ENCODE measurements at regions not wholly inside any gene's neighbourhood (a gene's known extent, or its start where the extent isn't known, plus 50 kb on each side); places are given as distances from the start of the nearest gene placed in this dataset.
"Not testable (repeated sequence)": the region's sequence is repeated elsewhere in the genome, so short reads cannot be mapped to it uniquely, and the experiment has no call there.

DNA sequence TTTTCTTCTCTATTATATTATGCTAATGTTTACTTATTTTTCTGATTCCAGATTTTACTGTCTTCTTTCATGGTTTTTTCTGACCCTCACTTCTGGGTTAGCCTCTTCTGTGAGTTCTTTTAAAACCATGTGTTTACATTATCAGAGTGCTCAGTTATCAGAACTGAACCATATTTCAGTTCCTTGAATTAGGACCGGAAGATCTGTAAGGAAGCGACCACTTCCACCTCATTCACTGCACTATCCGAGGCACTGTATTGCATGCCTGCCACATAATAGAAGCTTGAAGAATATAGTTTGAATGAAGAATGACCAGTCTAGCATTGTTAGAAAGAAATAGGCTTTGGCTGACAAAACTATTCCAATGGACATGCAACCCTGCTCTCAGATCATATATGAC is 281.0 kb upstream of the DEPDC1 start:
- in situ Hi-C loops (cut with HindIII; ENCODE audit: low sequenced_read_pairs), result no loop called here

DNA sequence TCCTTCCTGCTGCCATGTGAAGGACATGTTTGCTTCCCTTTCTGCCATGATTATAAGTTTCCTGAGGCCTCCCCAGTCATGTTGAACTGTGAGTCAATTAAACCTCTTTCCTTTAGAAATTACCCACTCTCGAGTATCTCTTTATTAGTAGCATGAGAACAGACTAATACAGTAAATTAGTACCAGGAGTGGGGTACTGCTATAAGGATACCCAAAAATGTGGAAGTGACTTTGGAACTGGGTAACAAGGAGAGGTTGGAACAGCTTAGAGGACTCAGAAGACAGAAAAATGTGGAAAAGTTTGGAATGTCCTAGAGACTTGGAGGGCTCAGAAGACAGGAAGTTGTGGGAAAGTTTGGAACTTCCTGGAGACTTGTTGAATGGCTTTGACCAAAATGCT is 283.0 kb upstream of the DEPDC1 start:
- in situ Hi-C loops (cut with HindIII; ENCODE audit: low sequenced_read_pairs), result not testable (repeated sequence)

GRCh38 chr1:68780919-68781318 is 284.0 kb upstream of the DEPDC1 start:
- in situ Hi-C loops (cut with HindIII; ENCODE audit: low sequenced_read_pairs), result no loop called here

GRCh38 chr1:68782890-68783289 is 286.0 kb upstream of the DEPDC1 start:
- in situ Hi-C loops (cut with HindIII; ENCODE audit: low sequenced_read_pairs), result no loop called here

- in situ Hi-C loops (cut with HindIII; ENCODE audit: low sequenced_read_pairs), result no loop called here
Observed at GRCh38 chr1:68785328-68785727, 288.4 kb upstream of the DEPDC1 start.

GRCh38 chr1:68788762-68789161 is 291.9 kb upstream of the DEPDC1 start:
- in situ Hi-C loops (cut with HindIII; ENCODE audit: low sequenced_read_pairs), result no loop called here

DNA sequence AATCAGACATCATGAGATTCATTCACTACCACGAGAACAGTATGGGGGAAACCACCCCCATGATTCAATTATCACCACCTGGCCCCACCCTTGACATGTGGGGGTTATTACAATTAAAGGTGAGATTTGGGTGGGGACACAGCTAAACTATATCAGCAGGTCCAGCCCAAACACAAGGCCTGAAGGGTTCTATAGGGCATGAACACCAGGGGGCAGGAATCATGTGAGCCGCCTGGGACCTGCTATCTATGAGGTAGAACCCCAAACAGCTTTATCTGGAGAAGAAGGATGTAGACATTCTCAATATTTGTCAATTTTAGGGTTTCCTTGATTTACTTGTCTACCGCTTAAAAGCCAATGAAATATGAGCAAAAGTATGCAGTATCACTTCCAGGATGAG is 294.9 kb upstream of the DEPDC1 start:
- in situ Hi-C loops (cut with HindIII; ENCODE audit: low sequenced_read_pairs), result no loop called here

- in situ Hi-C loops (cut with HindIII; ENCODE audit: low sequenced_read_pairs), result no loop called here
Observed at GRCh38 chr1:68795956-68796355, 299.1 kb upstream of the DEPDC1 start.

GRCh38 chr1:68796888-68797287 is 300.0 kb upstream of the DEPDC1 start:
- in situ Hi-C loops (cut with HindIII; ENCODE audit: low sequenced_read_pairs), result no loop called here

DNA sequence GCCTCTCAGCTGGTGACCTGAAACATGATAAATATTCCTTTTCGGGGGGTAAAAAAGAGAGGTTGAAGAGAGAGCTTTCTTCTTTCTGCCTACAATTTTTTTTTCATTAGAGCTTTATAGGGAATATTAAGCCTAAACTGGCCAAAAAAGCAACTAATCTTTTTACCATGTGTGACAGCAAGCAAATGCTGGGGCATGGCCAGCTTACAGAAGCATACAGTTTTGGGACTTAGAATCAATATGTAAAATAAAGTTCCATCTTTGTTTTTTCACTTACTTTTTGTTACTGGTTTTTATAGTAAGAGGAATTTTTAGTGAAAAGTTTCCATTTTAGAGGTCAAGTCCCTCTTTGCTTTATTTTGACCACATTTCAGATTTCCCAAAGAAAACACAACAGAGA is 301.2 kb upstream of the DEPDC1 start:
- in situ Hi-C loops (cut with HindIII; ENCODE audit: low sequenced_read_pairs), result no loop called here

DNA sequence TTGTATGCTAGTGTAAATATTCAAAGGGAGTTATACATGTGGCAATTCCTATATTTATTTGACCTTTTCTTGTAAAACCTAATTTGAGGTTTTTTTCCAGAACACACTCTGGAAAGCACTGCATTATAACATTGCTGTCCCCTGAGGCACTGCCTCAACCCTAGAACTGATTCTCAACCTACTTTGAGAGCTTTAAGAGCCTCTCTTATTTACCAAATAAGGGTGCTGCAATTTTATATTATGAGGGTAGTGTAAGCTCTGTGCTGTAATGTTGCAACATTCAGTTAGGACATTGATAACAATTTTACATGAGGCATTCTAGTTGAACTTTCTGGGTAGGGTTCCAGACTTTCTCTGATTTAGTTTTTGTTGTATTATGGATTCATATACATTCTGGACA is 302.2 kb upstream of the DEPDC1 start:
- in situ Hi-C loops (cut with HindIII; ENCODE audit: low sequenced_read_pairs), result no loop called here

DNA sequence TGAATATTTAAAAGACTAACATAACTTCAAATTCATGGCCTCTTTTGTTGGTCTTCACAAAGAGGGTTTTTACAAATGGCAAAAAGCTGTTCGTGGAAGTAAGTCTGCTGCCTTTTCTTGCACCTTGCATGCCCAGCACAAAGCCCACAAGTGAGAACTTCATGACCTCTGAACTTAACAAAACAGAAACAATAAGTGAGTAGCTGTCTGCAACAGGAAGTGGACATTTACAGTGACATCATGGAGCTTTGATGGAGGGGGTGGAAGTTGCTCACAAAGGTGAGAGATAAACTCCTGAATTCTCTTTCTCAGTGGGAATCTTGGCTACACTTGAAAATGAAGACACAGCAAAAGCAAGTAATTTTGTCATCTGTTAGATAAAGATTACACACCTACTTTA is 303.3 kb upstream of the DEPDC1 start:
- in situ Hi-C loops (cut with HindIII; ENCODE audit: low sequenced_read_pairs), result no loop called here

- in situ Hi-C loops (cut with HindIII; ENCODE audit: low sequenced_read_pairs), result no loop called here
Observed at GRCh38 chr1:68801440-68801839, 304.6 kb upstream of the DEPDC1 start.

- in situ Hi-C loops (cut with HindIII; ENCODE audit: low sequenced_read_pairs), result no loop called here
Observed at GRCh38 chr1:68805097-68805641, 308.3 kb upstream of the DEPDC1 start.

- in situ Hi-C loops (cut with HindIII; ENCODE audit: low sequenced_read_pairs), result no loop called here
Observed at GRCh38 chr1:68808351-68808750, 311.5 kb upstream of the DEPDC1 start.

- in situ Hi-C loops (cut with HindIII; ENCODE audit: low sequenced_read_pairs), result no loop called here
Observed at GRCh38 chr1:68811806-68812205, 314.9 kb upstream of the DEPDC1 start.

DNA sequence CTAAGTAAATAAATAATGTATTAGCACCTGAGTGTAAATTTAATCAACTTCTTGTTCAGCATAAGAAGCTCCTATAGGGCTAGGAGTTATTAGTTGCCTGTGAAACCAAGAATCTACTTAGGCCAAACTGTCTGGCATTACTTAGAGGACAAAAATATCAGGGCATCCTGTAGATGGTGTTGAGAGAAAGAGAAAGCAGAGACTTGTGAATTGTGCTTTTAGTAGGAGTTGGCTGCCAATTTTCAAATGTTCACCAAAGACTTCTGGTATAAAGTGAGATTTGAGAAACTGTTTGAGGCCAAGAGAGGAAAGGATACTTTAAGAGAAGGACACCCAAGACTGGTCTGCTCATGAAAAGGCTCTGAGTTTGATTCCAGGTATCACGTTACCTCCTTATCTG is 315.5 kb upstream of the DEPDC1 start:
- in situ Hi-C loops (cut with HindIII; ENCODE audit: low sequenced_read_pairs), result no loop called here

DNA sequence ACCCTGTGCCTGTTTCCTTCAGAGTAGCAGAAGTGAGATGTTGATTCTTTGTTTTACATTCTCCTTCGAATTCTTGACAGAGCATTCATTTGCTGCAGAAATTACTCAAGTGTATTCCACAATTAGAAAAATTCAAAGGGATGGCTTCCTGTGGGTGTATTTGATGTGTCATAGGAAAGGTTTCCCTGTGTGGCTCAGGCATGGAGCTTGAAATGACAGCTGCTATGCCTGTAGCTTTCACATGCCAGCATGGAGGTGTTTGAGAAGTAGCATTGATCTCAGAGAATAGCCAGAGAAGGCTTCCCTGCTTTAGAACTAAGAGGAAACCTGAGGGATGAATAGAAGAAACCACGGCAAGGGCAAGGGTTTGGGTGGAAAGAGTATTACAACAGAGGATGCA is 317.2 kb upstream of the DEPDC1 start:
- in situ Hi-C loops (cut with HindIII; ENCODE audit: low sequenced_read_pairs), result no loop called here

DNA sequence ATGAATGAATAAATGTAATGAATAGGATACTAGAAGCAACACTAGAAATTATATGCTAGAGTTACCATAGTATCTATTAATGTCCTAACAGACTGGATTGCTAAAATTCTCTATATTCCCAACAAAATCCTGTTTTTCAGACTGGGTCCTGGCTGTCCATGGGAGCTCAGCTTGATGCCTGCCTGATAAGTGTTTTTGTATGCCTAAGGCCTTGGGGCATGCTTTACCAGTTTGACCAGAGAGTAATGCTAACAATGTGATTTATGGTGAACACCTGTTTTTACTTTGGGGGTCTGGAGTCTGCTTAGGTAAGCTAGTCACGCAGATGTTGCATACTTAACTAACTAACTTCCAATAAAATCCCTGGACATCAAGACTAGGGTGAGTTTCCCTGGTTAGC is 318.8 kb upstream of the DEPDC1 start:
- in situ Hi-C loops (cut with HindIII; ENCODE audit: low sequenced_read_pairs), result no loop called here

- in situ Hi-C loops (cut with HindIII; ENCODE audit: low sequenced_read_pairs), result not testable (repeated sequence)
Observed at GRCh38 chr1:68817505-68818210, 320.8 kb upstream of the DEPDC1 start.

DNA sequence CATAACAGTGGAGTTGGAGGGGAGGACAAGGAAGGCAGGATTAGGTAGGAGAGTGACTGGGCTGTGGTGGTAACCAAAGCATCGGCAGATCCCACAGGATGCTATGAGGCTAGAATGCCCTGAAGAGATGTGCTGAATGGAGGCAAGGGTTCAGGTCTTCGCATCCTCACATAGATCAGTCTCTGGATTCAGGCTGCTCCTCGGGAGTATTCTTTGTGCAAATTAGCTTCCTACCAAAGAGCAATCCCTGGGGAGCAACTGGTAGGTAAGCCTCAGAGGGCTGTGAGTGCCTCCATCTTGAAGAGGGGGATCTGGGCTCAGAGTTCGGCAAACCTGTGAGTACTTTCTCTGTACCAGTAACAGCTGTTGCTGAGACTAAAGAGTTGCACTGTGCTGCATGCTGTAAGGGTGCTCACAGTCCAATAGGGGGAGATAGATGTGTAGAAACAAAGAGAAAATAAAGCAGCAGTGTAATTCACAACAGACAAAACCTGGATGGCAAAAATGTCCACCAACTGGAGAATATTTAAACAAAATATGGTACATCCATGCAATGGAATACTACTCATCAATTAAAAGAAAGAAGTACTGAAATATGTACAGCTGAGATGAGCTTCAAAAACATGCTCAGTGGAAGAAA is 322.4 kb upstream of the DEPDC1 start:
- in situ Hi-C loops (cut with HindIII; ENCODE audit: low sequenced_read_pairs), result no loop called here

DNA sequence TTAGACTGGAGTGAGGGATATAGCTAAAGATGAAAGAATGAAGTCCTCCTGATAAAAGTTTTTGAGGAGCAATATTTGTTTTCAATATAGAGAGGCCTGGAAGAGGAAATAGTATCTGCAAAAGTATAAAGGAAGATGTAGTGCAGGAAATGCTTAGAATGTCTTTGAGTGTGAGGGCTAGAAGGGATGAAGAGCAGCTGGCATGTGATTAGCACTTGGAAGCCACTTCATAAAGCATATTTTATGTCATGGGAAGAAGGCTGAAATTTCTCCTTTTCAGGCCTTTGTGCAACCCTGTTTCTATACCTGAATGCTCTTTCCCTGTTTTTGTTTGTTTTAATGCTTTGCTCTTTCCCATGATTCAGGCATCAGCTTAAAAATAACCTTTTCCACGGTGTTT is 323.3 kb upstream of the DEPDC1 start:
- in situ Hi-C loops (cut with HindIII; ENCODE audit: low sequenced_read_pairs), result no loop called here

- in situ Hi-C loops (cut with HindIII; ENCODE audit: low sequenced_read_pairs), result no loop called here
Observed at GRCh38 chr1:68826836-68827235, 330.0 kb upstream of the DEPDC1 start.
